HCT116 (cell line): ENCODE measurements at regions not wholly inside any gene's neighbourhood (a gene's known extent, or its start where the extent isn't known, plus 50 kb on each side); places are given as distances from the start of the nearest gene placed in this dataset.
"Not testable (repeated sequence)": the region's sequence is repeated elsewhere in the genome, so short reads cannot be mapped to it uniquely, and the experiment has no call there.

Source experiments
- CBX3 ChIP-seq: IDR thresholded peaks from 2 replicates; pipeline ENCODE4 v1.6.1; 2012; ENCODE audit warnings: low read depth
- CEBPB ChIP-seq: IDR thresholded peaks from 2 replicates; pipeline ENCODE4 v1.6.1; 2012; ENCODE audit warnings: low read depth
- CTCF ChIP-seq, 3 experiments: fragments of 200-600 bp in 1 of 3; sonication (generic) in 1 of 3; IDR thresholded peaks in 2 of 3; conservative IDR thresholded peaks in 1 of 3; 2 replicates each; pipeline ENCODE4 v1.5.1; 2012 to 2017; ENCODE audit warnings: low read depth in 2 of 3, low read length in 2 of 3, antibody characterized with exemption in 1 of 3, borderline replicate concordance in 1 of 3, control low read depth in 1 of 3, mild to moderate bottlenecking in 1 of 3, mixed read lengths in 1 of 3, mixed run types in 1 of 3, moderate library complexity in 1 of 3; ENCODE audit not compliant: insufficient read depth in 1 of 3
- EZH2 ChIP-seq: fragments of 200-600 bp; sonication (generic); IDR thresholded peaks from 2 replicates; pipeline ENCODE4 v1.6.1; 2017; ENCODE audit warnings: antibody characterized with exemption, mixed run types
- EZH2phosphoT487 ChIP-seq: fragments of 200-600 bp; IDR thresholded peaks from 2 replicates; pipeline ENCODE4 v1.6.1; 2018; ENCODE audit warnings: antibody characterized with exemption, borderline replicate concordance
- FOSL1 ChIP-seq: IDR thresholded peaks from 2 replicates; pipeline ENCODE4 v1.6.1; 2012; ENCODE audit warnings: low read depth
- MAX ChIP-seq: IDR thresholded peaks from 2 replicates; pipeline ENCODE4 v1.6.1; 2012
- POLR2A ChIP-seq: IDR thresholded peaks from 2 replicates; pipeline ENCODE4 v1.7.0; 2011; ENCODE audit warnings: borderline replicate concordance; ENCODE audit not compliant: insufficient read depth, insufficient read length; ENCODE audit errors: extremely low read depth
- POLR2AphosphoS5 ChIP-seq: IDR thresholded peaks from 2 replicates; pipeline ENCODE4 v1.6.1; 2011; ENCODE audit warnings: mild to moderate bottlenecking, low read depth, low read length, moderate library complexity
- SP1 ChIP-seq: IDR thresholded peaks from 2 replicates; pipeline ENCODE4 v1.6.1; 2012; ENCODE audit warnings: low read depth
- ZFX ChIP-seq: fragments of 450-650 bp; IDR thresholded peaks from 2 replicates; pipeline ENCODE4 v1.6.1; 2017

- not testable (repeated sequence) for TF ChIP-seq POLR2AphosphoS5; CTCF (IDR thresholded peaks at IDR 0.05 in 2 of 3, conservative IDR thresholded peaks at IDR 0.05 in 1 of 3; ENCODE audit: borderline replicate concordance in 1 of 3, insufficient read depth in 1 of 3, low read depth in 2 of 3, low read length in 2 of 3); SP1; POLR2A; MAX; FOSL1; EZH2phosphoT487; ZFX; CBX3; EZH2; CEBPB
Measured at GRCh38 chr14:19231421-19231820, 202.7 kb downstream of the POTEG start.
